Lower lobe of right lung (tissue), 2 donors: ENCODE measurements at regions not wholly inside any gene's neighbourhood (a gene's known extent, or its start where the extent isn't known, plus 50 kb on each side); places are given as distances from the start of the nearest gene placed in this dataset.

Source experiments
- ATAC-seq, 2 donors: fragments of 200-7000 bp; cut with Tn5 transposase; one replicate each; pipeline ENCODE4 v1.9.1; 2020 to 2022; ENCODE audit warnings: mild to moderate bottlenecking in 2 of 2, moderate library complexity in 2 of 2
- DNase-seq: peaks from one replicate; pipeline ENCODE4 v3.0.0-alpha.2; 2020
- H3K27ac ChIP-seq: fragments of 200-600 bp; one replicate; pipeline ENCODE4 v1.8.0; 2022
- H3K27me3 ChIP-seq: fragments of 200-600 bp; one replicate; pipeline ENCODE4 v1.8.0; 2022; ENCODE audit warnings: low read depth
- H3K36me3 ChIP-seq: fragments of 200-600 bp; one replicate; pipeline ENCODE4 v1.8.0; 2022; ENCODE audit warnings: mild to moderate bottlenecking
- H3K4me1 ChIP-seq: fragments of 200-600 bp; one replicate; pipeline ENCODE4 v1.8.0; 2022
- H3K4me3 ChIP-seq: fragments of 200-600 bp; one replicate; pipeline ENCODE4 v1.8.0; 2022; ENCODE audit warnings: mild to moderate bottlenecking
- H3K9me3 ChIP-seq: fragments of 200-600 bp; one replicate; pipeline ENCODE4 v1.8.0; 2022
- intact Hi-C: fragments of 100-400 bp; cut with DNase I; formaldehyde crosslinking; loops from one replicate; pipeline ENCODE4 v1.11.0; 2022
- TF ChIP-seq, protein P1 (sequence below): fragments of 200-600 bp; IDR thresholded peaks from one replicate; pipeline ENCODE4 v1.8.0; 2022; ENCODE audit warnings: antibody characterized with exemption, mild to moderate bottlenecking
- donor health status: DM: no; HTN: yes; CAD: no; lungs with severe emphysema.

DNA sequence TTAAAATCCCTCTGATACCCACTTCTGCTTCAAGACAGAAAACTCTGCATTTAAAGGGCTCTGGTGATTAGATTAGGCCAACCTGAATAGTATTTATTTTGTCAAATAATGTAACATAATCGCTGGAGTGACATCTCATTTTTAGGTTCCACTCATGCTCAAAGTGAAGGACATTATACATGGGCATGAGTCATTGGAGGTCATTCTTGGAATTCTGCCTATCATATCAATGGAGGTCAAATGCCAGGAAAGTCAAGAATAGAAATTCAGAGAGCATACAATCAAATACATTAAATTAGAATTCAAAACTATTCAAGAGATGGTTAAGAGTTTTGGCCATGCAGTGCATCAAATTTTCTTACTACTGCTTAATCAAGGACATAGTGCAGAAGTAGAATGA, 50.8 kb upstream of the PRSS1 start:
- no peaks in the 10 kb centered on the region for H3K36me3 ChIP-seq
- no peaks in the 10 kb centered on the region for H3K4me1 ChIP-seq
- no peaks in the 10 kb centered on the region for H3K27me3 ChIP-seq
- no peak overlapping the region for H3K4me3 ChIP-seq
- ATAC-seq (no peak), DNase-seq (no peak)
- TF ChIP-seq, protein P1, sequence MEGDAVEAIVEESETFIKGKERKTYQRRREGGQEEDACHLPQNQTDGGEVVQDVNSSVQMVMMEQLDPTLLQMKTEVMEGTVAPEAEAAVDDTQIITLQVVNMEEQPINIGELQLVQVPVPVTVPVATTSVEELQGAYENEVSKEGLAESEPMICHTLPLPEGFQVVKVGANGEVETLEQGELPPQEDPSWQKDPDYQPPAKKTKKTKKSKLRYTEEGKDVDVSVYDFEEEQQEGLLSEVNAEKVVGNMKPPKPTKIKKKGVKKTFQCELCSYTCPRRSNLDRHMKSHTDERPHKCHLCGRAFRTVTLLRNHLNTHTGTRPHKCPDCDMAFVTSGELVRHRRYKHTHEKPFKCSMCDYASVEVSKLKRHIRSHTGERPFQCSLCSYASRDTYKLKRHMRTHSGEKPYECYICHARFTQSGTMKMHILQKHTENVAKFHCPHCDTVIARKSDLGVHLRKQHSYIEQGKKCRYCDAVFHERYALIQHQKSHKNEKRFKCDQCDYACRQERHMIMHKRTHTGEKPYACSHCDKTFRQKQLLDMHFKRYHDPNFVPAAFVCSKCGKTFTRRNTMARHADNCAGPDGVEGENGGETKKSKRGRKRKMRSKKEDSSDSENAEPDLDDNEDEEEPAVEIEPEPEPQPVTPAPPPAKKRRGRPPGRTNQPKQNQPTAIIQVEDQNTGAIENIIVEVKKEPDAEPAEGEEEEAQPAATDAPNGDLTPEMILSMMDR, result no peak
- H3K9me3 ChIP-seq, result no peaks in the 10 kb centered on the region
- intact Hi-C loops, result no loop called here
- H3K27ac ChIP-seq, result no peak overlapping the region

DNA sequence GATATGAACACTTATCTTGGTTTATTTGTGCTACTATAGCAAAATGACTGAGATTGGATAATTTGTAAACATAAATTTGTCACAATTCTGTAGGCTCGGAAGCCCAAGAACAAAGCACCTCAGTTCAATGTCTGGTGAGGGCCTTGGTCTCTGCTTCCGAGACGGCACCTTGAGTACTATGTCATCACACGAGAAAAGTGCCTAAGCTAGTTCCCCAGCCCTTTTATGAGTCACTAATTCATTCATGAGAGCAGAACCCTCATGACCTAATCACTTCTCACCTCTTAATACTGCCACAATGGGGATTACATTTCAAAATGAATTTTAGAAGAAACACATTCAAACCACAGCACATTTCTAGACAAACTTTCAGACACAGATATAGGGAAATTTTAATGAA, 52.0 kb upstream of the PRSS1 start:
- H3K4me1 ChIP-seq, result no peaks in the 10 kb centered on the region
- intact Hi-C loops, result no loop called here
- no peaks in the 10 kb centered on the region for H3K36me3 ChIP-seq
- TF ChIP-seq, protein P1, result no peak
- ATAC-seq (no peak), DNase-seq (no peak)
- H3K9me3 ChIP-seq, result no peaks in the 10 kb centered on the region
- no peaks in the 10 kb centered on the region for H3K27me3 ChIP-seq
- no peak overlapping the region for H3K4me3 ChIP-seq
- no peak overlapping the region for H3K27ac ChIP-seq

DNA sequence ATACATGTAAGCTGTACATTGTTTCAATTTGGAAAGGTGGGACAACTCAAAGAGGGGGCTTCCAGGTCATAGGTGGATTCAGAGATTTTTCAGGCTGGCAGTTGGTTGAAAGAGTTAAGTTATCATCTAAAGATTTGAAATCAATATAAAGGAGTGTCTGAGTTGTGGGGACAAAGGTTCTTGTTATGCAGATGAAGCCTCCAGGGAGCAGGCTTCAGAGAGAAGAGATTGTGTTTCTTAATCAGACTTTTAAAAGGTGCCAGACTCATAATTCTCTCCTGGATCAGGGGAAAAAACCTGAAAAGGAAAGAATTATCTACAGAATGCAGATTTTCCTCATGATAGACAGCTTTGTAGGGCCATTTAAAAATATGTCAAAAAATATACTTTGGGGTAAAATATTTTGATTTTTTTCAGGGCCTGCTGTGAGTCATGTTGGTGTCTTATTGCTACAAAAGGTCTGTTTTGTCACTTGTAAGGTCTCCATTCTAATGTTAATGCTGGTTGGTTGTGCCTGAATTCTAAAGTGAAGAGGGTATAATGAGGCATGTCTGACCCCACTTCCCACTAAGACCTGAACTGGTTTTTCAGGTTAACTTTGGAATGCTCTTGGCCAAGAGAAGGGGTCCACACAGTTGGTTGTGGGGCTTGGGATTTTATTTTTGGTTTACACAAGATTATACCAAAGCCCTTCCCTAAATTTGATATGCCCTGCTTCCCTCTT, 52.7 kb upstream of the PRSS1 start:
- Histone ChIP-seq H3K9me3 (no peaks in the 10 kb centered on the region), H3K27ac (no peak overlapping the region), H3K36me3 (no peaks in the 10 kb centered on the region), H3K4me3 (no peak overlapping the region), H3K27me3 (no peaks in the 10 kb centered on the region), H3K4me1 (no peaks in the 10 kb centered on the region)
- TF ChIP-seq, protein P1, result no peak
- intact Hi-C loops, result no loop called here
- ATAC-seq (no peak), DNase-seq (no peak)

DNA sequence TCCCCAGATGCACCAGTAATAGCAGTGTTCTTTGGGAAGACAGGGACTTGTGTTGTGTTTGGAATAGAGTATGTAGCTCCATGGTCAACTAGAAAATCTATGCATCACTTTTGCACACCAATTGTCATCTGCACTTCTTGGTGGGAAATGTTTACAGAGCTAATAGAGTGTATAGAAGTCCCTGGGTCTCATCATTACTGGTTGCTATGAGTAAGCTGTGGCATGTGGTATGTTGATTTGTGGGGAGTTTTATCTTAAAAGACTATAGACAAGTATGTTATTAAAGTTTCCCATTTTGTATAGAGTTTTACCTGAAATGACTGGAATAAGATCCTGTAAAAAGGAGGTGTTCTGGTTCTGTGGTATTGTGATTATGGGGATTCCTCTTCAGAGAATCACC, 55.4 kb upstream of the PRSS1 start:
- no peaks in the 10 kb centered on the region for H3K27me3 ChIP-seq
- no peak for ATAC-seq
- no peak overlapping the region for H3K27ac ChIP-seq
- H3K4me3 ChIP-seq, result no peak overlapping the region
- no peaks in the 10 kb centered on the region for H3K36me3 ChIP-seq
- no peak for DNase-seq
- no peaks in the 10 kb centered on the region for H3K9me3 ChIP-seq
- H3K4me1 ChIP-seq, result no peaks in the 10 kb centered on the region
- intact Hi-C loops, result no loop called here
- TF ChIP-seq, protein P1, result no peak

DNA sequence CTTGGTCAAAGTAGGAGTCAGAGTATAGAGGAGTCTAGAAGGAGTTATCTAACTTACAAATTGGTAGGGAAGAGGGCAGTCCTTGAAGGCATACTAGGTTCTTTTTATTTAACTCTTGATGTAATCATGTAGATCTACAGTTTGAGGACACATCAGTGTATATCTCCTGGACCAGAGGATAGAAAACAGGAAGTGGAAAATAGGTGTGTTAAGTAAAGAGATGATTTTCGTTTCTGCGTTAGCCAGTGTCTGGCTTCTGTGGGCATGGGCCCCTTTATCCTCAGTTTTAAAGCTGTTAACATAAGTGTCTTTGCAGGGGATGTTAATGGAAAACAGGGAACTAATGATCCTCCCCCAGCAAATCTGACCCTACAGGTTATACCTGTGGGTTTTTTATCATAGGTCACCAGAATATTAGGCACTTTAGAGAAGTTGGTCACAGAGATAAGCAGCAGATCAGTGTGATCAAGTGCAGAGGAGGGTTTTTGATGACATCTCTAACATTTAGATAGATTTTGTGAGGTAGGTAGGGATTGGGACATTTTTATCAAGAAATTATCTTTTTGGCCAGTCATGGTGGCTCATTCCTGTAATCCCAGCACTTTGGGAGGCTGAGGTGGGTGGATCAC, 58.6 kb upstream of the PRSS1 start:
- no peaks in the 10 kb centered on the region for H3K36me3 ChIP-seq
- TF ChIP-seq, protein P1, result no peak
- no peaks in the 10 kb centered on the region for H3K4me1 ChIP-seq
- no peak for ATAC-seq
- DNase-seq, result no peak
- no peaks in the 10 kb centered on the region for H3K27me3 ChIP-seq
- intact Hi-C loops, result no loop called here
- H3K9me3 ChIP-seq, result no peaks in the 10 kb centered on the region
- no peak overlapping the region for H3K27ac ChIP-seq
- H3K4me3 ChIP-seq, result no peak overlapping the region
